Keratinocyte (primary cell): ENCODE measurements at regions not wholly inside any gene's neighbourhood (a gene's known extent, or its start where the extent isn't known, plus 50 kb on each side); places are given as distances from the start of the nearest gene placed in this dataset.

Source experiments
- DNase-seq: peaks from one replicate; pipeline ENCODE4 v3.0.0-alpha.2; 2011; ENCODE audit warnings: low read depth, missing footprints, low spot score
- FAIRE-seq: peaks from 2 replicates; lab custom pipeline; 2011; peaks lifted over from hg19 to GRCh38; lab: Jason Lieb, UNC
- H2AFZ ChIP-seq: 2 replicates; pipeline ENCODE4 v1.6.0; 2012; ENCODE audit warnings: low read length, control low read depth, inconsistent platforms; ENCODE audit not compliant: control insufficient read depth
- H3K27ac ChIP-seq: 2 replicates; pipeline ENCODE4 v1.5.1; 2011; ENCODE audit warnings: low read length; ENCODE audit not compliant: control insufficient read depth, insufficient read depth
- H3K27me3 ChIP-seq: 3 replicates; pipeline ENCODE4 v1.6.0; 2011; ENCODE audit warnings: low read length; ENCODE audit not compliant: control insufficient read depth, insufficient read depth; ENCODE audit errors: extremely low read depth
- H3K36me3 ChIP-seq, 2 experiments: 2 replicates in 1 of 2; 3 replicates in 1 of 2; pipeline ENCODE4 v1.5.1; 2011; ENCODE audit warnings: low read length in 2 of 2, mild to moderate bottlenecking in 1 of 2; ENCODE audit not compliant: control insufficient read depth in 2 of 2, insufficient read depth in 2 of 2; ENCODE audit errors: extremely low read depth in 1 of 2
- H3K4me1 ChIP-seq: 3 replicates; pipeline ENCODE4 v1.5.1; 2011; ENCODE audit warnings: low read length; ENCODE audit not compliant: control insufficient read depth, insufficient read depth; ENCODE audit errors: extremely low read depth
- H3K4me2 ChIP-seq: 3 replicates; pipeline ENCODE4 v1.6.0; 2011; ENCODE audit warnings: low read depth, low read length; ENCODE audit not compliant: control insufficient read depth, insufficient read depth; ENCODE audit errors: extremely low read depth
- H3K4me3 ChIP-seq, 3 experiments: fragments of 200-600 bp in 1 of 3; sonication (generic) in 1 of 3; 2 replicates in 2 of 3; 3 replicates in 1 of 3; pipeline ENCODE4 v1.5.1; 2011 to 2016; ENCODE audit warnings: low read length in 3 of 3, mild to moderate bottlenecking in 3 of 3, control low read depth in 2 of 3, inconsistent platforms in 1 of 3, low read depth in 1 of 3, mixed read lengths in 1 of 3, mixed run types in 1 of 3, moderate library complexity in 1 of 3; ENCODE audit not compliant: control insufficient read depth in 2 of 3, insufficient read depth in 2 of 3; ENCODE audit errors: extremely low read depth in 1 of 3
- H3K79me2 ChIP-seq: 2 replicates; pipeline ENCODE4 v1.6.0; 2012; ENCODE audit warnings: low read length; ENCODE audit not compliant: control insufficient read depth, insufficient read depth
- H3K9ac ChIP-seq: 3 replicates; pipeline ENCODE4 v1.6.0; 2011; ENCODE audit warnings: low read length; ENCODE audit not compliant: control insufficient read depth, insufficient read depth; ENCODE audit errors: extremely low read depth
- H3K9me1 ChIP-seq: 3 replicates; pipeline ENCODE4 v1.6.0; 2011; ENCODE audit warnings: low read length; ENCODE audit not compliant: control insufficient read depth, insufficient read depth; ENCODE audit errors: extremely low read depth
- H3K9me3 ChIP-seq: 2 replicates; pipeline ENCODE4 v1.5.1; 2012; ENCODE audit warnings: low read depth, low read length; ENCODE audit not compliant: control insufficient read depth
- H4K20me1 ChIP-seq: 3 replicates; pipeline ENCODE4 v1.6.0; 2011; ENCODE audit warnings: low read length; ENCODE audit not compliant: control insufficient read depth, insufficient read depth; ENCODE audit errors: extremely low read depth
- CTCF ChIP-seq, 3 experiments: IDR thresholded peaks in 1 of 3; conservative IDR thresholded peaks in 1 of 3; optimal IDR thresholded peaks in 1 of 3; 2 replicates in 2 of 3; 3 replicates in 1 of 3; pipeline versions ENCODE3 to v1.5.1; 2011; ENCODE audit warnings: low read length in 3 of 3, mild to moderate bottlenecking in 3 of 3, moderate library complexity in 2 of 3, control low read depth in 1 of 3, inconsistent platforms in 1 of 3; ENCODE audit not compliant: insufficient read depth in 2 of 3; ENCODE audit errors: extremely low read depth in 1 of 3
- EZH2 ChIP-seq: IDR thresholded peaks from one replicate; pipeline ENCODE4 v1.6.1; 2012; ENCODE audit warnings: inconsistent platforms, mild to moderate bottlenecking, low read length, moderate library complexity
- dilution Hi-C: fragments of 300-500 bp; cut with MboI; formaldehyde crosslinking; loops from one replicate; pipeline ENCODE4 v1.7.0; 2020; ENCODE audit warnings: low sequenced_read_pairs; ENCODE audit not compliant: extremely low pct_ligation_motif_present

DNA sequence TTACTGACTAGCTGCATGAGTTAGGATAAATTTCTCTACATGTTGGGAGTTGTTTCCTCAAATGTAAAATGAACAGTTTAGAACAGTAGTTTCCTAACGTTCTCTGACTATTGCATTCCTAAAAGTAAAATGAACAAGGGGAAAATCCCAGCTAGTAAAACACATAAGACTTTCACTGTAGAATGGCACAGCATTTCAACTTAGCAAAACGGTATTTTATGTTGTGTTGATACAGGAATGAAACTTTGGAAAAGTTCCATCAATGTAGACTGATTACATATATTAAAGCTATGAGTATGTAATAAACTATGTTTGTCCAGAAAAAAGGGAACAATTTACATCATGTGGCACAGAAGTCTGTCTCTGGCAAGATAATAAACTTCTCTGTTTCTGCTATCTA, 297.4 kb upstream of the EPHA3 start:
- Histone ChIP-seq H3K79me2 (no peaks in the 10 kb centered on the region), H4K20me1 (no peaks in the 10 kb centered on the region), H3K27ac (peak overlapping the region; percentile 28), H3K9me1 (no peaks in the 10 kb centered on the region), H2AFZ (peak overlapping the region; percentile 1), H3K4me2 (peak overlapping the region; percentile 55), H3K27me3 (no peaks in the 10 kb centered on the region), H3K9me3 (no peaks in the 10 kb centered on the region), H3K4me1 (peaks cover 42% of the 10 kb centered on the region), H3K36me3 (no peaks in the 10 kb centered on the region), H3K9ac (peak overlapping the region; percentile 36), H3K4me3 (peak overlapping the region in 1 of 3 experiments; percentile 32)
- TF ChIP-seq CTCF (optimal IDR thresholded peaks at IDR 0.05 in 1 of 3, IDR thresholded peaks at IDR 0.05 in 1 of 3, conservative IDR thresholded peaks at IDR 0.05 in 1 of 3; ENCODE audit: extremely low read depth in 1 of 3, insufficient read depth in 2 of 3, low read length in 3 of 3), result no peak
- TF ChIP-seq EZH2, result no peak
- no peak for FAIRE-seq
- DNase-seq, result no peak
- dilution Hi-C loops, result no loop called here

GRCh38 chr3:88810455-88810854, 297.0 kb upstream of the EPHA3 start:
- dilution Hi-C loops, result no loop called here
- no peaks in the 10 kb centered on the region for H3K36me3 ChIP-seq
- FAIRE-seq, result peak; percentile 91
- no peaks in the 10 kb centered on the region for H3K9me1 ChIP-seq
- H3K79me2 ChIP-seq, result no peaks in the 10 kb centered on the region
- no peak for DNase-seq
- H4K20me1 ChIP-seq, result no peaks in the 10 kb centered on the region
- H3K9me3 ChIP-seq, result no peaks in the 10 kb centered on the region
- no peak overlapping the region for H3K9ac ChIP-seq
- no peaks in the 10 kb centered on the region for H3K27me3 ChIP-seq
- H3K4me3 ChIP-seq, result peak overlapping the region in 2 of 3 experiments; percentile 13 to 19
- peak overlapping the region; percentile 64 for H2AFZ ChIP-seq
- TF ChIP-seq EZH2, result no peak
- no peak for TF ChIP-seq CTCF (optimal IDR thresholded peaks at IDR 0.05 in 1 of 3, IDR thresholded peaks at IDR 0.05 in 1 of 3, conservative IDR thresholded peaks at IDR 0.05 in 1 of 3; ENCODE audit: extremely low read depth in 1 of 3, insufficient read depth in 2 of 3, low read length in 3 of 3)
- peak overlapping the region; percentile 28 for H3K27ac ChIP-seq
- H3K4me2 ChIP-seq, result peak overlapping the region; percentile 55
- peaks cover 42% of the 10 kb centered on the region for H3K4me1 ChIP-seq
